ENCODE measurements at regions not wholly inside any gene's neighbourhood (a gene's known extent, or its start where the extent isn't known, plus 50 kb on each side); places are given as distances from the start of the nearest gene placed in this dataset.

DNA sequence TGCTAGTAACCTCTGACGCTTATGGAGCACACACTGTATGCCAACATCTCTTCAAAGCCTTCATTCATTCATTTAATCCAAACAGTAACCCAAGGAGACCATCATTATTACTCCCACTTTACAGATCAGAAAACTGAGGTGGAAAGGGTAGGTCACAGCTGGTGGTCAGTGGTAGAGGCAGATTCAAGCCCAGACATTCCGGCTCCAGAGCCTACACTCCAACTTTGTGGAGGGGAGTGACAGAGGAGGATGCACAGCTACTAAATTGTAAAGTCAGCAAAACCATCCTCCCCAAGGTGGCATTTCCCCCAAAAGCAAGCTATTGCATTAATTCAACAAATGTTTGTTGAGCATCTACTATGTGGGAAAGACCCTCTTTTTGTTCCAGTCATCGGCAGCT lies 110.5 kb upstream of the CPEB4 start:
- H3K4me3 Mint-ChIP-seq = no peak overlapping the region
- no peak overlapping the region for H3K27ac Mint-ChIP-seq
- H3K36me3 Mint-ChIP-seq = no peaks in the 10 kb centered on the region
- H3K9me3 Mint-ChIP-seq = no peaks in the 10 kb centered on the region
- H3K27me3 Mint-ChIP-seq = peaks cover 7% of the 10 kb centered on the region
- H3K4me1 Mint-ChIP-seq = peaks cover 22% of the 10 kb centered on the region
- no peak for DNase-seq
- CTCF ChIA-PET = no interaction called here

DNA sequence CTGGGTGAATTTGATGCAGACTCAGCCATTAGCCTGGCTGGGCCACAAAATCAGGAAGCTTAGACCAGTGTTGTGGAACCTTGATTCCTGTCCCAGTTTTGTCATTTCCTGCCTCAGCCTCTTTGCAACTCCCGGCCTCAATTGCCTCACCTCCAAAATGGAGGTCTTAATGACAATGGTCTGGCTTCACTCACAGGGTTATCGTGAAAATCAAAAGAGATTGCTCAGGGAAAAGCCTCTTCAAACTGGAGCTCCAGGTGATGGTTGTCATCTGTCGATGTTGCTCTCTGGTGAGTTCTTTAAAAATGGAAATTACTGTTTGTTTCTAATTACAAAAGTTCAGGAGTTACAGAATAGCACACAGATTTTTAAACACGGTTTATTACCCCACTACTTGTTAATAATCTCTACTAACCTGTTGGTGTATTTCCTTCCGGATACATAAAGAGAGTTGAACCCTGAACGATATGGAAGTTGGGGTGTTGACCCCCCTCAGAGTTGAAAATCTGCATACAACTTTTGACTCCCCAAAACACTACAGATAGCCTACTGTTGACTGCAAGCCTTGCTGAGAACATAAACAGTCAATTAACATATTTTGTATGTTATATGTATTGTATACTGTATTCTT lies 109.9 kb upstream of the CPEB4 start:
- Mint-ChIP-seq H3K4me1 (peaks cover 25% of the 10 kb centered on the region), H3K27me3 (peaks cover 7% of the 10 kb centered on the region), H3K4me3 (no peak overlapping the region), H3K9me3 (no peaks in the 10 kb centered on the region), H3K36me3 (no peaks in the 10 kb centered on the region), H3K27ac (no peak overlapping the region)
- CTCF ChIA-PET = no interaction called here
- DNase-seq = no peak

DNA sequence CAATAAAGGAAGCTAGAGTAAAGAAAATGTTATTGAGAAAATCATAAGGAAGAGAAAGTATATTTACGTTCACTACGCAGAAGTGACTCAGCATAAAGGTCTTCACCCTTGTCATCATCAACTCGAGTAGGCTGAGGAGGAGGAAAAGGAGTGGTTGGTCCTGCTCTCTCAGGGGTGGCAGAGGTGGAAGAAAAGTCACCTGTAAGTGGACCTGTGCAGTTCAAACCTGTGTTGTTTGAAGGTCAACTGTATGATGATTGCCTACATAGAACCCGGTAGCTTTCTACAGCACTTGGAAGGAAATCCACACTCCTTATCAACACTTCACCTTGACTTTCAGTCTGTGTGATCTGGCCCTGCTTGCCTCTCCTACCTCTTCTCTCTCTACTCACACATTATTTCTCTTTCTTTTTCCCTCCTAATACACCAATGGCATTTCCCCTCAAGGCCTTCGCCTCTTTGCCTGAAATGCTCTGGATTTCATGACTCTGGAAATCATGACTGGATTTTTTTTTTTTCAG lies 109.3 kb upstream of the CPEB4 start:
- H3K4me1 Mint-ChIP-seq = peaks cover 25% of the 10 kb centered on the region
- H3K4me3 Mint-ChIP-seq = no peak overlapping the region
- H3K27me3 Mint-ChIP-seq = peaks cover 7% of the 10 kb centered on the region
- no peak for DNase-seq
- H3K9me3 Mint-ChIP-seq = no peaks in the 10 kb centered on the region
- CTCF ChIA-PET = no interaction called here
- no peaks in the 10 kb centered on the region for H3K36me3 Mint-ChIP-seq
- H3K27ac Mint-ChIP-seq = no peak overlapping the region

GRCh38 chr5:173780235-173781234 lies 107.6 kb upstream of the CPEB4 start:
- Mint-ChIP-seq H3K27me3 (peaks cover 3% of the 10 kb centered on the region), H3K36me3 (no peaks in the 10 kb centered on the region), H3K27ac (no peak overlapping the region), H3K4me3 (no peak overlapping the region), H3K4me1 (peaks cover 29% of the 10 kb centered on the region), H3K9me3 (no peaks in the 10 kb centered on the region)
- CTCF ChIA-PET = no interaction called here
- no peak for DNase-seq

DNA sequence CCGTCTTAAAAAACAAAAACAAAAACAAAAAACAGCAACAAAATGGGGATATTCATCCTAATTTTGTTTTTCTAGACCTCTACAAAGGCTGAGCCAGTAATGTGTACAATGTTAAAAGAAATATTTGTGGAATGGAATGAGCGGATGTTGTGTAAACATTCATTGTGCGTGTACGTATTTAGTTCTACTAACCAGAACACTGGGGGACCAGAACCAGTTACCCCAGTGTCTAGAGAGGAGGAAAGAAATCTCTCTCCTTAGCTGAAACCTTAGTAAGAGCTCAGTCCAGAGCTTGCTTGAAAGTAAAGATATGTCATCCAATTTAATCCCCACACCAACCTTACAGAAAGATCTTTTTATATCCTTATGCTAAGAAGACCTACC lies 106.7 kb upstream of the CPEB4 start:
- H3K4me1 Mint-ChIP-seq = peaks cover 34% of the 10 kb centered on the region
- H3K27ac Mint-ChIP-seq = peak overlapping the region; percentile 85
- CTCF ChIA-PET = no interaction called here
- no peak for DNase-seq
- H3K36me3 Mint-ChIP-seq = no peaks in the 10 kb centered on the region
- no peak overlapping the region for H3K4me3 Mint-ChIP-seq
- no peaks in the 10 kb centered on the region for H3K27me3 Mint-ChIP-seq
- H3K9me3 Mint-ChIP-seq = no peaks in the 10 kb centered on the region

- peak overlapping the region; percentile 85 for H3K27ac Mint-ChIP-seq
- peaks cover 37% of the 10 kb centered on the region for H3K4me1 Mint-ChIP-seq
- CTCF ChIA-PET = no interaction called here
- H3K4me3 Mint-ChIP-seq = no peak overlapping the region
- H3K36me3 Mint-ChIP-seq = no peaks in the 10 kb centered on the region
- no peaks in the 10 kb centered on the region for H3K9me3 Mint-ChIP-seq
- peak; percentile 78 for DNase-seq
- no peaks in the 10 kb centered on the region for H3K27me3 Mint-ChIP-seq
Observed at GRCh38 chr5:173781816-173782670, 106.1 kb upstream of the CPEB4 start.

DNA sequence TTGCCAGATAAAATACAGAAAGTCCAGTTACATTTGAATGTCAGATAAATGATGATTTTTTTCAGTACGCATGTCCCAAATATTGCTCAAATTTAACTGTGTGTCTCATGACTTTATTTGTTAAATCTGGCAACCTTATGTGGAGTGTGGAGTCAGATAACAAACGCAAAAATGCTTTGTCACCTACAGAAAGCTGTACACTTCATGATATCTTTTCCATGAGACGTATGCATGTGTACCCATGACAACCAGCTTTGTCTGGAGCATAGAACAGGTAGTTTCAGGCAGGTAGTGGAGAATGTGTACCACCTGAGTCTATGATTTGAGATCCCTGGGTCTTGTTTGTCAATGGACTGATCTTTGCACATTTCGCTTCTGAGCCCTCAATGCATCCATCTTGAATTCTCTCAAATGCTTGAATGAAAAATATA lies 105.5 kb upstream of the CPEB4 start:
- Mint-ChIP-seq H3K9me3 (no peaks in the 10 kb centered on the region), H3K27ac (peak overlapping the region; percentile 85), H3K4me3 (no peak overlapping the region), H3K4me1 (peaks cover 36% of the 10 kb centered on the region), H3K27me3 (no peaks in the 10 kb centered on the region), H3K36me3 (no peaks in the 10 kb centered on the region)
- CTCF ChIA-PET = no interaction called here
- no peak for DNase-seq

DNA sequence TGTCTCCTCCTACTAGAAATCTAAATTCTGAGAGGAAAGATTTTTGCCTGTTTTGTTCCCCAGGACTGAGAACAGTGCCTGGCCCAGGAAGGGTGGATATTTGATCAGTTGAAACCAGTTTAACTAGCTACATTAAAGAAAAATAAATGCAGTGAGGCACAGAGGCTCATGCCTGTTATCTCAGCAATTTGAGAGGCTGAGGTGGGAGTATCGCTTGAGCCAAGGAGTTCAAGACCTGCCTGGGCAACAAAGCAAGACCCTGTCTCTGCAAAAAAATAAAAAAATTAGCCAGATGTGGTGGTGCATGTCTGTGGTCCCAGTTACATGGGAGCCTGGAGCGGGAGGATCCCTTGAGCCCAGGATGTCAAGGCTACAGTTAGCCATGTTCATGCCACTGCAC lies 104.8 kb upstream of the CPEB4 start:
- no peak overlapping the region for H3K27ac Mint-ChIP-seq
- no peaks in the 10 kb centered on the region for H3K27me3 Mint-ChIP-seq
- no peaks in the 10 kb centered on the region for H3K36me3 Mint-ChIP-seq
- CTCF ChIA-PET = no interaction called here
- no peaks in the 10 kb centered on the region for H3K9me3 Mint-ChIP-seq
- no peak overlapping the region for H3K4me3 Mint-ChIP-seq
- DNase-seq = no peak
- H3K4me1 Mint-ChIP-seq = peaks cover 32% of the 10 kb centered on the region

GRCh38 chr5:173785400-173785799 lies 102.7 kb upstream of the CPEB4 start:
- CTCF ChIA-PET = no interaction called here
- Mint-ChIP-seq H3K27me3 (peaks cover 4% of the 10 kb centered on the region), H3K36me3 (no peaks in the 10 kb centered on the region), H3K4me3 (no peak overlapping the region), H3K4me1 (peaks cover 30% of the 10 kb centered on the region), H3K27ac (peak overlapping the region; percentile 3), H3K9me3 (no peaks in the 10 kb centered on the region)
- DNase-seq = peak; percentile 26

- no peak for DNase-seq
- Mint-ChIP-seq H3K27ac (peak overlapping the region; percentile 3), H3K27me3 (peaks cover 4% of the 10 kb centered on the region), H3K4me1 (peaks cover 30% of the 10 kb centered on the region), H3K4me3 (no peak overlapping the region), H3K9me3 (no peaks in the 10 kb centered on the region), H3K36me3 (no peaks in the 10 kb centered on the region)
- CTCF ChIA-PET = no interaction called here
Observed at GRCh38 chr5:173785866-173786265, 102.3 kb upstream of the CPEB4 start.

GRCh38 chr5:173786286-173787187 lies 101.6 kb upstream of the CPEB4 start:
- Mint-ChIP-seq H3K4me3 (no peak overlapping the region), H3K9me3 (no peaks in the 10 kb centered on the region), H3K27ac (no peak overlapping the region), H3K27me3 (peaks cover 4% of the 10 kb centered on the region), H3K36me3 (no peaks in the 10 kb centered on the region), H3K4me1 (peaks cover 26% of the 10 kb centered on the region)
- DNase-seq = no peak
- CTCF ChIA-PET = interaction anchor here (1.1 kb wide), 3 partner anchors 9 to 98 kb away, joined by 3 to 4 read pairs (median 3); no protein-coding TSS in a partner anchor

DNA sequence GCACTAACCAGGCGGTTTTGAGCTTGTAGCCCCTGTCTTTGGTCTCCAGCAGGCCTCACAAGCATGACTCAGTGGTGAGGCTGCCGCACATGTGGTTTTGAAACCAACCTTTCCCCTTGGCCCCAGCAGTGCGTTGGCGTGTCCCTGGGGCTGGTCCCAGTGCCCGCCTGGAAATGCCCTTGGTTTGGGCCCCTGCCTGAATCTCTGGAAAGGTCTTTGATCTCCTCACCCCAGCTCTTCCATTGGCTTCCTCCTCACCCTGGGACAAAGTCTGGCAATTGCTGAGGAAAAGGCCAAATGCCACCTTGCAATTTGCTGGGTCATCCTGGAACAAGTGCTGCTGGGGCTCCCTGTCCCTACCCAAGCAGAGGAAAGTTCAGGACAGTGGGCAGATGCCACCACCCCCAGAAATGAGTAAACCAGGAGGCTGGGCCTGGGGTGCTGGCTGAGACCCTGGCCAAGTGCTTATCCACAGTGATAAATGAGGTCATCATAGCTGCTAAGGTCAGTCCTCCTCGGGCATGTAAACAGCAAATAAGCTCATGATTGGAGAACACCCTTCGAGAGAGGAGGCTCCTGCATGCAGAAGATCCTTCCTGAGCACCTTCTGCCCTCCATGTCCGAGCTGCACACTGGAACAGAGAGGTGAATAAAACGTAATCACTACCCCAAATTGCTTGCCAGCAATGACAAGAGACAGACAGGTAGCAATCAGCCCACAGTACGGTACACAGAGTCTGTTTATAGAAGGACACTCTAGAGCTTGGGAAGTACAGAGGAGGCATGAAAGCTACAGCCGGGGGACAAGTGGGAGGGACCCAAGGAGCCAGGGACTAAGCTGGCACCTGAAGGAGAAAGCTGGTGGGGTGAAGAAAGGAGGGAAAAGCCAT lies 98.9 kb upstream of the CPEB4 start:
- Mint-ChIP-seq H3K27me3 (peaks cover 6% of the 10 kb centered on the region), H3K36me3 (no peaks in the 10 kb centered on the region), H3K4me1 (peaks cover 12% of the 10 kb centered on the region), H3K9me3 (no peaks in the 10 kb centered on the region), H3K4me3 (no peak overlapping the region), H3K27ac (no peak overlapping the region)
- no peak for DNase-seq
- CTCF ChIA-PET = no interaction called here

Data from activated naive CD4-positive, alpha-beta T cell treated with anti-CD3 and anti-CD28 coated beads, Interleukin-2, amount 10 ng/mL, durations not matched to agents 7 days and 5 days (primary cell).